GM12878 (cell line): ENCODE measurements at regions not wholly inside any gene's neighbourhood (a gene's known extent, or its start where the extent isn't known, plus 50 kb on each side); places are given as distances from the start of the nearest gene placed in this dataset.

Source experiments
- ATAC-seq: fragments of 200-7000 bp; cut with Tn5 transposase; 3 replicates; pipeline ENCODE4 v1.9.1; 2020; ENCODE audit warnings: mild to moderate bottlenecking, moderate library complexity
- BruUV-seq: library from RNA; stranded (reverse); fragments of 400-500 nt; replicated peaks from 2 replicates; lab custom pipeline; 2021; lab: Mats Ljungman, UMichigan
- CTCF ChIA-PET: fragments of 300-600 bp; sonication (Branson Sonifier 250); formaldehyde crosslinking; extraction: SDS; loops from one replicate; lab custom pipeline; 2021; ENCODE audit warnings: inconsistent platforms; lab: Yijun Ruan, JAX
- POLR2A ChIA-PET: fragments of 350-600 bp; formaldehyde crosslinking; extraction: SDS; loops from one replicate; lab custom pipeline; 2021; ENCODE audit warnings: inconsistent platforms; lab: Charles Lee
- RAD21 ChIA-PET: fragments of 300-600 bp; sonication (Branson Sonifier 250); formaldehyde crosslinking; loops from one replicate; lab custom pipeline; 2023; ENCODE audit warnings: antibody characterized with exemption; ENCODE audit not compliant: unreplicated experiment; lab: Charles Lee
- SMC1A ChIA-PET: fragments of 300-600 bp; sonication (Branson Sonifier 250); formaldehyde crosslinking; loops from one replicate; lab custom pipeline; 2023; ENCODE audit not compliant: unreplicated experiment, uncharacterized antibody; lab: Charles Lee
- DNase-seq: peaks from one replicate; pipeline ENCODE4 v3.0.0-alpha.2; 2011; ENCODE audit warnings: low read depth, low spot score
- FAIRE-seq: peaks from 3 replicates; lab custom pipeline; 2011; peaks lifted over from hg19 to GRCh38; lab: Jason Lieb, UNC
- H2AFZ ChIP-seq: 2 replicates; pipeline ENCODE4 v1.6.0; 2011; ENCODE audit warnings: low read depth, low read length, control low read depth; ENCODE audit not compliant: control insufficient read depth
- H3K27ac ChIP-seq: 2 replicates; pipeline ENCODE4 v1.5.1; 2011; ENCODE audit warnings: control low read depth; ENCODE audit not compliant: control insufficient read depth, insufficient read depth
- H3K27me3 ChIP-seq, 2 experiments: replicated peaks in 1 of 2; 2 replicates each; pipeline versions ENCODE4 v1.6.0 to v1.6.1; 2011; ENCODE audit warnings: low read length in 1 of 2; ENCODE audit not compliant: control insufficient read depth in 2 of 2, insufficient read depth in 2 of 2
- H3K36me3 ChIP-seq, 2 experiments: 2 replicates each; pipeline ENCODE4 v1.5.1; 2011; ENCODE audit warnings: low read length in 1 of 2; ENCODE audit not compliant: control insufficient read depth in 2 of 2, insufficient read depth in 2 of 2
- H3K4me1 ChIP-seq: 2 replicates; pipeline ENCODE4 v1.6.1; 2011; ENCODE audit warnings: mild to moderate bottlenecking, low read length, moderate library complexity, mixed read lengths; ENCODE audit not compliant: control insufficient read depth, insufficient read depth
- H3K4me2 ChIP-seq: 2 replicates; pipeline ENCODE4 v1.6.0; 2011; ENCODE audit warnings: control low read depth; ENCODE audit not compliant: control insufficient read depth, insufficient read depth
- H3K4me3 ChIP-seq: fragments of 200-600 bp; sonication (generic); 2 replicates; pipeline ENCODE4 v1.5.1; 2016
- H3K79me2 ChIP-seq: 2 replicates; pipeline ENCODE4 v1.6.0; 2011; ENCODE audit warnings: low read length; ENCODE audit not compliant: control insufficient read depth, insufficient read depth
- H3K9ac ChIP-seq: 2 replicates; pipeline ENCODE4 v1.8.0; 2011; ENCODE audit warnings: low read length, control low read depth, mixed read lengths; ENCODE audit not compliant: control insufficient read depth, insufficient read depth
- H3K9me3 ChIP-seq: replicated peaks from 3 replicates; pipeline ENCODE4 v1.5.1; 2011; ENCODE audit warnings: mild to moderate bottlenecking, low read length; ENCODE audit not compliant: control insufficient read depth, insufficient read depth
- H4K20me1 ChIP-seq: 2 replicates; pipeline ENCODE4 v1.6.0; 2011; ENCODE audit not compliant: control insufficient read depth, insufficient read depth
- ATF3 ChIP-seq: IDR thresholded peaks from 2 replicates; pipeline ENCODE4 v1.6.1; 2011; ENCODE audit warnings: low read depth, mild to moderate bottlenecking, low read length, moderate library complexity, borderline replicate concordance; ENCODE audit errors: extremely low read depth
- IRF5 ChIP-seq: fragments of 450-650 bp; IDR thresholded peaks from 2 replicates; pipeline ENCODE4 v1.6.1; 2017; ENCODE audit warnings: borderline replicate concordance
- NR2C1 ChIP-seq: fragments of 450-650 bp; IDR thresholded peaks from 2 replicates; pipeline ENCODE4 v1.6.1; 2017; ENCODE audit warnings: antibody characterized with exemption, mild to moderate bottlenecking, moderate library complexity
- NR2F1 ChIP-seq: fragments of 450-650 bp; conservative IDR thresholded peaks from 2 replicates; pipeline ENCODE4 v1.6.1; 2017; ENCODE audit warnings: mild to moderate bottlenecking
- POLR2A ChIP-seq: IDR thresholded peaks from 2 replicates; pipeline ENCODE4 v1.6.1; 2011; ENCODE audit warnings: low read depth, mild to moderate bottlenecking, low read length
- PRDM15 ChIP-seq: fragments of 450-650 bp; formaldehyde crosslinking; IDR thresholded peaks from 2 replicates; pipeline ENCODE4 v1.4.0; 2020; ENCODE audit warnings: mild to moderate bottlenecking, moderate library complexity
- RCOR1 ChIP-seq: conservative IDR thresholded peaks from 2 replicates; pipeline ENCODE4 v1.6.1; 2012; ENCODE audit warnings: low read depth, low read length, improper control_type of control experiment
- RUNX3 ChIP-seq: IDR thresholded peaks from 2 replicates; pipeline ENCODE4 v1.6.1; 2012; ENCODE audit warnings: low read length, inconsistent platforms
- ZNF217 ChIP-seq: fragments of 450-650 bp; IDR thresholded peaks from 2 replicates; pipeline ENCODE4 v1.6.1; 2017; ENCODE audit warnings: antibody characterized with exemption, mild to moderate bottlenecking
- WGBS: methylation state at CpG from one replicate; pipeline ENCODE4 v1.1.6; 2016; ENCODE audit warnings: low lambda C conversion rate; ENCODE audit not compliant: insufficient replicate concordance, insufficient coverage; ENCODE audit errors: missing lambda C conversion rate; 5-methylcytosine and 5-hydroxymethylcytosine counted together
- in situ Hi-C: fragments of 300-500 bp; cut with MboI; formaldehyde crosslinking; loops from 9 replicates; pipeline ENCODE4 v1.14.3; 2018; ENCODE audit warnings: mixed read lengths
- intact Hi-C: fragments of 100-400 bp; cut with micrococcal nuclease; formaldehyde crosslinking; loops from one replicate; pipeline ENCODE4 v1.14.2; 2022; ENCODE audit not compliant: unreplicated experiment
- TF ChIP-seq, protein P1 (sequence below): fragments of 450-650 bp; IDR thresholded peaks from 2 replicates; pipeline ENCODE4 v1.6.1; 2014; ENCODE audit warnings: mild to moderate bottlenecking

DNA sequence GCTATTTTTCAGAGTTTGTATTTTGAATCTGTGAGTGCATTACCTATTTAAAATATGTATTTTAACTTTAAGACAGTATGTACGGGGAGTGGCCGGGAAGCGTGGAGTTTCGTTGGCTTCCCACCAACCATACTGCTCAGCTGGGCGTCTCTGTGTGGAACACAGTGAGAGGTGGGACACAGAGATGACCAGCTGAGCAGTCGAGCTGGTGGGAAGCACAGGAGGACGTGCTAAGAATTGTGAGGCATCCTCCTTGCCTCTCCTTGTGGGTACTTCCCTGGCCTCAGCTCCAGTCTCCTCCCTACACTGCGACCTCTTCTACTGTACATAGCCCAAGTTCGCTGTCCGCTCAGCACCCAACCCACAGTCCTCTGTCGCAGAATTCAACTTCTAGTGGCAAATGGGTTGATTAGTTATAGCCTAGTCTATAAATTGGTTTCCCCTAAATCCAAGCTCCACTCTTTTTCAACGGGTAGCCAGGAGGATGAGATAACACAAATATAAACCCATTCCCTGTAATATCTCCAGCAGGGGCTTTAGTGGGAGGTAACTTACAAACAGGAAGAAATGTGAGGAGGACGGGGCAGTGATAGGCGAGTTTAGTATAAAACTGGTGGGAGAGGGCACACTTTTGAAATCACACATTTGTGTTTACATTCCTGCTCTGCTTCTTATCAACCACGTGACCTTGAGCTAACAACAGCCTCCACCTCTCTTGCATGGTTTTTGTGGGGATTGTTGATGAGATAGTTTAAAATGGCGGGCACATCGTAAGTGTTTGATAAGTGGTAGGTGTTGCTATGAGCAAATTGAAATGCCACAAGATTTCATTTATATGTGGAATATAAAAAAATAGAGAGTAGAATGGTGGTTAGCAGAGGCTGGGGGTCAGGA is 211.9 kb upstream of the HS3ST3A1 start (continued):
- TF ChIP-seq IRF5 (no peak), POLR2A (no peak), RUNX3 (no peak), NR2F1 (no peak), ATF3 (no peak), NR2C1 (no peak)
- TF ChIP-seq, protein P1, sequence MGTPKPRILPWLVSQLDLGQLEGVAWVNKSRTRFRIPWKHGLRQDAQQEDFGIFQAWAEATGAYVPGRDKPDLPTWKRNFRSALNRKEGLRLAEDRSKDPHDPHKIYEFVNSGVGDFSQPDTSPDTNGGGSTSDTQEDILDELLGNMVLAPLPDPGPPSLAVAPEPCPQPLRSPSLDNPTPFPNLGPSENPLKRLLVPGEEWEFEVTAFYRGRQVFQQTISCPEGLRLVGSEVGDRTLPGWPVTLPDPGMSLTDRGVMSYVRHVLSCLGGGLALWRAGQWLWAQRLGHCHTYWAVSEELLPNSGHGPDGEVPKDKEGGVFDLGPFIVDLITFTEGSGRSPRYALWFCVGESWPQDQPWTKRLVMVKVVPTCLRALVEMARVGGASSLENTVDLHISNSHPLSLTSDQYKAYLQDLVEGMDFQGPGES = no peak

DNA sequence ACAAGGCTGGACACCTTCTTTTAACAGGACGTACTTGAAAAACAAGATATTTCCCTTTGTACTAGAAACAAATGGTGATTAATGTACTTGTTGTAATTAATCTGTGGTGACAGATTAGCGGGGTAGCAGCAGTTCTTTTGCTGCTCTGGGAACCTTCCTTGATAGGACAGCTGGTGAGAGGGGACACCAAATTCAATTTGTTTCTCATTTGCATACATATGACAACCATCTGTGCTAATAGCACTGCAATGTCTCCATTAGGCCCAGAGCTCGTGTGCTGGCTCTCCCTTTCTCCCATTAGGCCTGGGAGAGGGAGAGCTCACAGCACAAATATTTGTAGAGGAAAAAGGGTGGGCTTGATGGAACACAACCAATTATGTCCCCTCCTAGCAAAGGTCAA is 221.0 kb upstream of the HS3ST3A1 start:
- no peak overlapping the region for H3K27ac ChIP-seq
- H3K4me2 ChIP-seq = no peak overlapping the region
- DNase-seq (no peak), ATAC-seq (no peak), FAIRE-seq (no peak)
- ChIA-PET SMC1A (no interaction called here), RAD21 (no interaction called here), POLR2A (no interaction called here), CTCF (no interaction called here)
- H3K27me3 ChIP-seq = no peaks in the 10 kb centered on the region
- H3K4me3 ChIP-seq = no peak overlapping the region
- WGBS = 4% methylated on average over 3 of the region's 3 CpGs
- H3K79me2 ChIP-seq = no peaks in the 10 kb centered on the region
- in situ Hi-C loops = no loop called here
- no peak overlapping the region for H3K9ac ChIP-seq
- intact Hi-C loops = no loop called here
- H3K9me3 ChIP-seq = no peaks in the 10 kb centered on the region; the same call in 2 of the 3 replicates
- BruUV-seq = no TSS peak
- H2AFZ ChIP-seq = no peak overlapping the region
- H3K4me1 ChIP-seq = no peaks in the 10 kb centered on the region
- no peaks in the 10 kb centered on the region for H4K20me1 ChIP-seq
- no peaks in the 10 kb centered on the region for H3K36me3 ChIP-seq
- TF ChIP-seq RCOR1 (no peak), ZNF217 (no peak), PRDM15 (CRISPR knock-in tag) (no peak)
